SK-N-SH (cell line): ENCODE measurements at regions not wholly inside any gene's neighbourhood (a gene's known extent, or its start where the extent isn't known, plus 50 kb on each side); places are given as distances from the start of the nearest gene placed in this dataset.

ENCODE experiments used
- CTCF ChIA-PET: fragments of 300-600, 350-600 bp; formaldehyde crosslinking; extraction: SDS; loops from one replicate; lab custom pipeline; 2021; lab: Yijun Ruan, JAX
- POLR2A ChIA-PET: fragments of 350-600 bp; sonication (Branson Sonifier 250); formaldehyde crosslinking; extraction: SDS; loops from one replicate; lab custom pipeline; 2020; ENCODE audit warnings: antibody characterized with exemption, inconsistent platforms; lab: Yijun Ruan, JAX
- DNase-seq: peaks from one replicate; pipeline ENCODE4 v3.0.0; 2012
- H2AFZ ChIP-seq: fragments of 200-600 bp; sonication (generic); 2 replicates; pipeline ENCODE4 v1.8.1; 2016; ENCODE audit warnings: antibody characterized with exemption, mild to moderate bottlenecking, low read depth
- H3F3A ChIP-seq: fragments of 200-600 bp; sonication (generic); replicated peaks from 2 replicates; pipeline ENCODE3; 2016; ENCODE audit warnings: antibody characterized with exemption, mild to moderate bottlenecking; ENCODE audit not compliant: insufficient read depth
- H3K27ac ChIP-seq, 2 experiments: fragments of 200-500 bp in 1 of 2; fragments of 200-600 bp in 1 of 2; sonication (Bioruptor generic) in 1 of 2; sonication (generic), shearing (Covaris generic) in 1 of 2; 2 replicates each; pipeline versions ENCODE4 v1.5.1 to v1.6.1; 2014 to 2016; ENCODE audit warnings: low read depth in 2 of 2, inconsistent platforms in 1 of 2, low read length in 1 of 2, mild to moderate bottlenecking in 1 of 2, mixed read lengths in 1 of 2
- H3K27me3 ChIP-seq: fragments of 200-600 bp; sonication (generic), shearing (Covaris generic); 2 replicates; pipeline ENCODE4 v1.6.1; 2016; ENCODE audit warnings: mixed run types; ENCODE audit not compliant: insufficient read depth
- H3K36me3 ChIP-seq, 2 experiments: fragments of 200-500 bp in 1 of 2; fragments of 200-600 bp in 1 of 2; sonication (Bioruptor generic) in 1 of 2; sonication (generic) in 1 of 2; replicated peaks in 1 of 2; 2 replicates each; pipeline versions ENCODE3 to v1.5.1; 2014 to 2016; ENCODE audit warnings: low read length in 1 of 2, mild to moderate bottlenecking in 1 of 2; ENCODE audit not compliant: insufficient read depth in 2 of 2, control insufficient read depth in 1 of 2
- H3K4me1 ChIP-seq, 2 experiments: fragments of 200-500 bp in 1 of 2; fragments of 200-600 bp in 1 of 2; sonication (Bioruptor generic) in 1 of 2; sonication (generic), shearing (Covaris generic) in 1 of 2; 2 replicates each; pipeline versions ENCODE4 v1.5.1 to v1.6.1; 2014 to 2016; ENCODE audit warnings: low read depth in 1 of 2, low read length in 1 of 2, mixed run types in 1 of 2; ENCODE audit not compliant: insufficient read depth in 2 of 2, control insufficient read depth in 1 of 2
- H3K4me2 ChIP-seq: fragments of 200-600 bp; sonication (generic), shearing (Covaris generic); 2 replicates; pipeline ENCODE4 v1.6.1; 2017; ENCODE audit warnings: mixed run types
- H3K4me3 ChIP-seq, 2 experiments: fragments of 200-500 bp in 1 of 2; fragments of 200-600 bp in 1 of 2; sonication (Bioruptor generic) in 1 of 2; sonication (generic), shearing (Covaris generic) in 1 of 2; 2 replicates each; pipeline versions ENCODE4 v1.5.1 to v1.8.1; 2014 to 2016; ENCODE audit warnings: low read depth in 2 of 2, inconsistent platforms in 1 of 2, low read length in 1 of 2, mild to moderate bottlenecking in 1 of 2, mixed read lengths in 1 of 2, moderate library complexity in 1 of 2
- H3K79me2 ChIP-seq: fragments of 200-600 bp; sonication (generic); 2 replicates; pipeline ENCODE4 v1.8.1; 2017; ENCODE audit warnings: mild to moderate bottlenecking; ENCODE audit not compliant: insufficient read depth
- H3K9ac ChIP-seq: fragments of 200-600 bp; sonication (generic); 2 replicates; pipeline ENCODE4 v1.6.1; 2017; ENCODE audit warnings: mixed run types
- H3K9me2 ChIP-seq: fragments of 200-600 bp; sonication (generic); 2 replicates; pipeline ENCODE4 v1.6.1; 2017; ENCODE audit warnings: mixed run types
- H3K9me3 ChIP-seq: fragments of 200-600 bp; sonication (generic); 2 replicates; pipeline ENCODE4 v1.6.1; 2017; ENCODE audit warnings: mixed run types, mild to moderate bottlenecking, moderate library complexity
- H4K20me1 ChIP-seq: fragments of 200-600 bp; sonication (generic); 2 replicates; pipeline ENCODE4 v1.6.1; 2017; ENCODE audit warnings: mild to moderate bottlenecking, mixed run types; ENCODE audit not compliant: insufficient read depth
- EZH2phosphoT487 ChIP-seq: fragments of 200-600 bp; sonication (generic); IDR thresholded peaks from 2 replicates; pipeline ENCODE4 v1.6.1; 2017; ENCODE audit warnings: low read depth, mixed run types, mild to moderate bottlenecking, antibody characterized with exemption, moderate library complexity, borderline replicate concordance
- FOXJ3 ChIP-seq: sonication (generic); formaldehyde crosslinking; IDR thresholded peaks from 2 replicates; pipeline ENCODE4 v1.5.1; 2020; ENCODE audit warnings: mild to moderate bottlenecking, missing genetic modification reagents
- FOXM1 ChIP-seq: IDR thresholded peaks from 2 replicates; pipeline ENCODE4 v1.4.0; 2012; ENCODE audit warnings: low read depth, mild to moderate bottlenecking
- GABPA ChIP-seq: IDR thresholded peaks from 2 replicates; pipeline ENCODE4 v1.4.0; 2012; ENCODE audit warnings: low read depth, mild to moderate bottlenecking
- IRF3 ChIP-seq: fragments of 150-350 bp; IDR thresholded peaks from 2 replicates; pipeline ENCODE4 v1.6.1; 2016; ENCODE audit warnings: mild to moderate bottlenecking, low read depth, low read length
- JUND ChIP-seq: IDR thresholded peaks from 2 replicates; pipeline ENCODE4 v1.4.0; 2012
- MEF2A ChIP-seq: IDR thresholded peaks from 2 replicates; pipeline ENCODE4 v1.4.0; 2012; ENCODE audit warnings: low read depth, borderline replicate concordance
- MXI1 ChIP-seq: IDR thresholded peaks from 2 replicates; pipeline ENCODE4 v1.6.1; 2012; ENCODE audit warnings: mild to moderate bottlenecking, low read depth, low read length, improper control_type of control experiment
- NFIC ChIP-seq: IDR thresholded peaks from 2 replicates; pipeline ENCODE4 v1.4.0; 2012; ENCODE audit warnings: borderline replicate concordance
- RAD21 ChIP-seq: IDR thresholded peaks from 2 replicates; pipeline ENCODE4 v1.6.1; 2012; ENCODE audit warnings: mild to moderate bottlenecking, low read length
- RFX5 ChIP-seq: IDR thresholded peaks from 2 replicates; pipeline ENCODE4 v1.6.1; 2012; ENCODE audit warnings: mild to moderate bottlenecking, improper control_type of control experiment, low read length
- SIN3A ChIP-seq: IDR thresholded peaks from 2 replicates; pipeline ENCODE4 v1.6.1; 2012; ENCODE audit warnings: low read depth, mild to moderate bottlenecking, low read length, moderate library complexity, borderline replicate concordance
- TEAD4 ChIP-seq: IDR thresholded peaks from 2 replicates; pipeline ENCODE4 v1.4.0; 2012; ENCODE audit warnings: mild to moderate bottlenecking, borderline replicate concordance; ENCODE audit not compliant: insufficient read depth
- USF1 ChIP-seq: IDR thresholded peaks from 2 replicates; pipeline ENCODE4 v1.4.0; 2012; ENCODE audit warnings: low read depth, borderline replicate concordance
- USF2 ChIP-seq: fragments of 150-350 bp; IDR thresholded peaks from 2 replicates; pipeline ENCODE4 v1.6.1; 2017; ENCODE audit warnings: antibody characterized with exemption, low read length, low read depth, borderline replicate concordance
- TF ChIP-seq, protein P1 (sequence below): fragments of 200-600 bp; sonication (generic); IDR thresholded peaks from 2 replicates; pipeline ENCODE4 v1.6.1; 2017; ENCODE audit warnings: antibody characterized with exemption, mild to moderate bottlenecking, moderate library complexity
- TF ChIP-seq, protein P2 (sequence below): IDR thresholded peaks from 2 replicates; pipeline ENCODE4 v1.6.1; 2012; ENCODE audit warnings: mild to moderate bottlenecking, low read depth, low read length, moderate library complexity

DNA sequence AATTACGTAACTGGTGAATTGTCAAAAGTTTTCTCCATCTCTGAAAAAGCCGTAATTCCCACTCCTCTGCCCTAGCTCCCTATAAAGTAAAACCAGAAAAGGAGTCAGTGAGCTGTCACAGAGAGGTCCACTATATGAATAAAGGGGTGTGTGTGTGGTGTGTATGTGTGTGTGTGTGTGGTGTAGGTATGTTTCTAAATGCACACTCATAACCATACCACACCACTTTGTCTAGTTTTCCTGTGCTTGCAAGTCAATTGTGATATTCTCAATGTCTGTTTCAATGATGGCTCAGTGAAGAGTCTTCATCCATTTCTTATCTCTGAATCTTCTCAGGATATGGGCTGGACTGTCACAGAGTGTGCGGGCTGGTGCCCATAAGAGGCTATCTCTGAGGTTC is 54.8 kb upstream of the CCDC68 start (continued):
- TF ChIP-seq, protein P1, sequence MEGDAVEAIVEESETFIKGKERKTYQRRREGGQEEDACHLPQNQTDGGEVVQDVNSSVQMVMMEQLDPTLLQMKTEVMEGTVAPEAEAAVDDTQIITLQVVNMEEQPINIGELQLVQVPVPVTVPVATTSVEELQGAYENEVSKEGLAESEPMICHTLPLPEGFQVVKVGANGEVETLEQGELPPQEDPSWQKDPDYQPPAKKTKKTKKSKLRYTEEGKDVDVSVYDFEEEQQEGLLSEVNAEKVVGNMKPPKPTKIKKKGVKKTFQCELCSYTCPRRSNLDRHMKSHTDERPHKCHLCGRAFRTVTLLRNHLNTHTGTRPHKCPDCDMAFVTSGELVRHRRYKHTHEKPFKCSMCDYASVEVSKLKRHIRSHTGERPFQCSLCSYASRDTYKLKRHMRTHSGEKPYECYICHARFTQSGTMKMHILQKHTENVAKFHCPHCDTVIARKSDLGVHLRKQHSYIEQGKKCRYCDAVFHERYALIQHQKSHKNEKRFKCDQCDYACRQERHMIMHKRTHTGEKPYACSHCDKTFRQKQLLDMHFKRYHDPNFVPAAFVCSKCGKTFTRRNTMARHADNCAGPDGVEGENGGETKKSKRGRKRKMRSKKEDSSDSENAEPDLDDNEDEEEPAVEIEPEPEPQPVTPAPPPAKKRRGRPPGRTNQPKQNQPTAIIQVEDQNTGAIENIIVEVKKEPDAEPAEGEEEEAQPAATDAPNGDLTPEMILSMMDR: no peak
- TF ChIP-seq NFIC: no peak
- TF ChIP-seq EZH2phosphoT487: no peak

- Histone ChIP-seq H3K79me2 (no peaks in the 10 kb centered on the region), H3K36me3 (no peaks in the 10 kb centered on the region), H3K4me3 (no peak overlapping the region), H3K27me3 (no peaks in the 10 kb centered on the region), H3K4me2 (no peak overlapping the region), H3K9ac (no peak overlapping the region), H3K27ac (no peak overlapping the region), H2AFZ (peak overlapping the region; percentile 28; the same call in 1 of the 2 replicates), H3F3A (peaks cover 6% of the 10 kb centered on the region), H3K9me3 (no peaks in the 10 kb centered on the region), H3K4me1 (no peaks in the 10 kb centered on the region), H3K9me2 (no peaks in the 10 kb centered on the region), H4K20me1 (no peaks in the 10 kb centered on the region)
- ChIA-PET CTCF (interaction anchor here (0.6 to 1.7 kb wide), 3 partner anchors 9 to 576 kb away, joined by 3 to 5 read pairs (median 3); no protein-coding TSS in a partner anchor), POLR2A (no interaction called here)
- no peak for TF ChIP-seq JUND
- no peak for TF ChIP-seq FOXM1
- TF ChIP-seq GABPA: no peak
- no peak for TF ChIP-seq RFX5
- no peak for TF ChIP-seq EZH2phosphoT487
- TF ChIP-seq FOXJ3 (CRISPR knock-in tag): no peak
- TF ChIP-seq RAD21: no peak
- TF ChIP-seq MXI1: no peak
- no peak for TF ChIP-seq USF2
- no peak for TF ChIP-seq MEF2A
- TF ChIP-seq IRF3: no peak
- no peak for TF ChIP-seq TEAD4
- TF ChIP-seq USF1: no peak
- no peak for TF ChIP-seq SIN3A
- TF ChIP-seq, protein P2, sequence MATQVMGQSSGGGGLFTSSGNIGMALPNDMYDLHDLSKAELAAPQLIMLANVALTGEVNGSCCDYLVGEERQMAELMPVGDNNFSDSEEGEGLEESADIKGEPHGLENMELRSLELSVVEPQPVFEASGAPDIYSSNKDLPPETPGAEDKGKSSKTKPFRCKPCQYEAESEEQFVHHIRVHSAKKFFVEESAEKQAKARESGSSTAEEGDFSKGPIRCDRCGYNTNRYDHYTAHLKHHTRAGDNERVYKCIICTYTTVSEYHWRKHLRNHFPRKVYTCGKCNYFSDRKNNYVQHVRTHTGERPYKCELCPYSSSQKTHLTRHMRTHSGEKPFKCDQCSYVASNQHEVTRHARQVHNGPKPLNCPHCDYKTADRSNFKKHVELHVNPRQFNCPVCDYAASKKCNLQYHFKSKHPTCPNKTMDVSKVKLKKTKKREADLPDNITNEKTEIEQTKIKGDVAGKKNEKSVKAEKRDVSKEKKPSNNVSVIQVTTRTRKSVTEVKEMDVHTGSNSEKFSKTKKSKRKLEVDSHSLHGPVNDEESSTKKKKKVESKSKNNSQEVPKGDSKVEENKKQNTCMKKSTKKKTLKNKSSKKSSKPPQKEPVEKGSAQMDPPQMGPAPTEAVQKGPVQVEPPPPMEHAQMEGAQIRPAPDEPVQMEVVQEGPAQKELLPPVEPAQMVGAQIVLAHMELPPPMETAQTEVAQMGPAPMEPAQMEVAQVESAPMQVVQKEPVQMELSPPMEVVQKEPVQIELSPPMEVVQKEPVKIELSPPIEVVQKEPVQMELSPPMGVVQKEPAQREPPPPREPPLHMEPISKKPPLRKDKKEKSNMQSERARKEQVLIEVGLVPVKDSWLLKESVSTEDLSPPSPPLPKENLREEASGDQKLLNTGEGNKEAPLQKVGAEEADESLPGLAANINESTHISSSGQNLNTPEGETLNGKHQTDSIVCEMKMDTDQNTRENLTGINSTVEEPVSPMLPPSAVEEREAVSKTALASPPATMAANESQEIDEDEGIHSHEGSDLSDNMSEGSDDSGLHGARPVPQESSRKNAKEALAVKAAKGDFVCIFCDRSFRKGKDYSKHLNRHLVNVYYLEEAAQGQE: no peak
- DNase-seq: no peak
These were observed 54.4 kb upstream of the CCDC68 start for GRCh38 chr18:55013685-55014084.
